ENCODE measurements at regions not wholly inside any gene's neighbourhood (a gene's known extent, or its start where the extent isn't known, plus 50 kb on each side); places are given as distances from the start of the nearest gene placed in this dataset.

GRCh38 chr1:204738506-204738905, 53.0 kb upstream of the LRRN2 start:
- Histone ChIP-seq H3K4me1 (ENCODE audit: control insufficient read depth, insufficient read depth, low read length) (no peaks in the 10 kb centered on the region), H3K9ac (ENCODE audit: low read depth, low read length) (no peak overlapping the region), H2AFZ (replicated peaks; ENCODE audit: low read length, poor library complexity) (no peak overlapping the region), H3K36me3 (ENCODE audit: control insufficient read depth, insufficient read depth, low read length) (no peaks in the 10 kb centered on the region), H2BK15ac (ENCODE audit: low read depth, low read length) (no peak overlapping the region), H3K23ac (ENCODE audit: low read depth, low read length) (no peak overlapping the region), H3K18ac (ENCODE audit: low read depth, low read length) (no peak overlapping the region), H2AK5ac (ENCODE audit: low read depth, low read length) (no peak overlapping the region), H3K14ac (replicated peaks; ENCODE audit: low read depth, low read length) (no peak overlapping the region), H4K91ac (ENCODE audit: insufficient read depth, low read depth, low read length) (no peak overlapping the region), H3K9me3 (ENCODE audit: control insufficient read depth, insufficient read depth, low read length) (peaks cover 2% of the 10 kb centered on the region; the same call in 1 of the 2 replicates), H3K4me3 (ENCODE audit: insufficient read depth, low read depth, low read length) (no peak overlapping the region), H2BK5ac (ENCODE audit: low read depth, low read length, poor library complexity, severe bottlenecking) (no peak overlapping the region), H3K27ac (ENCODE audit: insufficient read depth, low read length) (no peak overlapping the region), H3K9me1 (ENCODE audit: insufficient read depth, low read length) (no peaks in the 10 kb centered on the region), H3K79me1 (ENCODE audit: low read depth in 1 of 2, low read length in 2 of 2) (no peaks in the 10 kb centered on the region), H3K4me2 (ENCODE audit: low read depth, low read length) (no peak overlapping the region), H4K8ac (ENCODE audit: low read depth in 2 of 2, low read length in 2 of 2) (no peak overlapping the region), H3K4ac (ENCODE audit: low read depth, low read length) (no peak overlapping the region), H2BK20ac (ENCODE audit: low read depth, low read length) (no peak overlapping the region), H4K5ac (ENCODE audit: low read depth, low read length) (no peak overlapping the region), H2BK120ac (ENCODE audit: low read depth, low read length) (no peak overlapping the region), H3K56ac (ENCODE audit: extremely low read depth, insufficient read depth, low read length) (no peak overlapping the region), H2AK9ac (replicated peaks; ENCODE audit: low read depth, low read length, poor library complexity) (no peak overlapping the region), H4K20me1 (ENCODE audit: insufficient read depth, low read length) (no peaks in the 10 kb centered on the region), H3K27me3 (ENCODE audit: control insufficient read depth, insufficient read depth, low read length) (peaks cover 6% of the 10 kb centered on the region)
- no CpG with 5 or more reads among the region's 1 CpG for WGBS, 2 experiments (ENCODE audit: extremely low coverage in 2 of 2, insufficient read length in 1 of 2)
- DNase-seq = no peak
- dilution Hi-C loops (cut with HindIII; ENCODE audit: low sequenced_read_pairs, unreplicated experiment) = no loop called here
- ChIA-PET CTCF (no interaction called here), POLR2A (ENCODE audit: unreplicated experiment) (no interaction called here)
- no TSS peak for BruUV-seq (replicated peaks)
- TF ChIP-seq CHD1 (IDR thresholded peaks at IDR 0.05; ENCODE audit: low read depth, low read length) = no peak
- TF ChIP-seq SMC3 (IDR thresholded peaks at IDR 0.05; ENCODE audit: low read depth, low read length) = no peak
- no peak for TF ChIP-seq NFE2L2 (IDR thresholded peaks at IDR 0.05; ENCODE audit: low read depth, low read length)
- no peak for TF ChIP-seq MXI1 (IDR thresholded peaks at IDR 0.05; ENCODE audit: borderline replicate concordance, low read depth, low read length)
- TF ChIP-seq CEBPB (IDR thresholded peaks at IDR 0.05; ENCODE audit: low read depth, low read length) = no peak
- no peak for TF ChIP-seq RCOR1 (IDR thresholded peaks at IDR 0.05; ENCODE audit: insufficient replicate concordance, low read length)
- no peak for TF ChIP-seq POLR2A (IDR thresholded peaks at IDR 0.05; ENCODE audit: low read depth, low read length)
- TF ChIP-seq RAD21 (IDR thresholded peaks at IDR 0.05; ENCODE audit: low read length) = no peak
- no peak for TF ChIP-seq CTCF (conservative IDR thresholded peaks at IDR 0.05; ENCODE audit: low read depth, low read length)
- TF ChIP-seq, protein P1, sequence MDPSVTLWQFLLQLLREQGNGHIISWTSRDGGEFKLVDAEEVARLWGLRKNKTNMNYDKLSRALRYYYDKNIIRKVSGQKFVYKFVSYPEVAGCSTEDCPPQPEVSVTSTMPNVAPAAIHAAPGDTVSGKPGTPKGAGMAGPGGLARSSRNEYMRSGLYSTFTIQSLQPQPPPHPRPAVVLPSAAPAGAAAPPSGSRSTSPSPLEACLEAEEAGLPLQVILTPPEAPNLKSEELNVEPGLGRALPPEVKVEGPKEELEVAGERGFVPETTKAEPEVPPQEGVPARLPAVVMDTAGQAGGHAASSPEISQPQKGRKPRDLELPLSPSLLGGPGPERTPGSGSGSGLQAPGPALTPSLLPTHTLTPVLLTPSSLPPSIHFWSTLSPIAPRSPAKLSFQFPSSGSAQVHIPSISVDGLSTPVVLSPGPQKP (IDR thresholded peaks at IDR 0.05; ENCODE audit: borderline replicate concordance, low read depth, low read length) = no peak
- no peak for TF ChIP-seq BHLHE40 (IDR thresholded peaks at IDR 0.05; ENCODE audit: low read depth, low read length)
- no peak for TF ChIP-seq FOS (IDR thresholded peaks at IDR 0.05; ENCODE audit: low read depth, low read length)
- TF ChIP-seq RFX5 (IDR thresholded peaks at IDR 0.05; ENCODE audit: low read depth, low read length) = no peak
- TF ChIP-seq, protein P2, sequence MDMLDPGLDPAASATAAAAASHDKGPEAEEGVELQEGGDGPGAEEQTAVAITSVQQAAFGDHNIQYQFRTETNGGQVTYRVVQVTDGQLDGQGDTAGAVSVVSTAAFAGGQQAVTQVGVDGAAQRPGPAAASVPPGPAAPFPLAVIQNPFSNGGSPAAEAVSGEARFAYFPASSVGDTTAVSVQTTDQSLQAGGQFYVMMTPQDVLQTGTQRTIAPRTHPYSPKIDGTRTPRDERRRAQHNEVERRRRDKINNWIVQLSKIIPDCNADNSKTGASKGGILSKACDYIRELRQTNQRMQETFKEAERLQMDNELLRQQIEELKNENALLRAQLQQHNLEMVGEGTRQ (IDR thresholded peaks at IDR 0.05; ENCODE audit: low read depth, low read length) = no peak
- no peak for TF ChIP-seq MAFK (IDR thresholded peaks at IDR 0.05; ENCODE audit: low read depth, low read length)
- no peak for ATAC-seq (ENCODE audit: low read depth)
- intact Hi-C loops (cut with micrococcal nuclease) = no loop called here
- in situ Hi-C loops (cut with MboI; ENCODE audit: low sequenced_read_pairs) = no loop called here

Measured in IMR-90 (cell line).